Spleen (tissue), 11 donors: ENCODE measurements at regions not wholly inside any gene's neighbourhood (a gene's known extent, or its start where the extent isn't known, plus 50 kb on each side); places are given as distances from the start of the nearest gene placed in this dataset.

Experiments
- DNase-seq: peaks from one replicate; pipeline ENCODE4 v3.0.0-alpha.2; 2020
- H3K27ac ChIP-seq, 8 donors: fragments of 200-600 bp; sonication (generic) in 7 of 8; 1 replicate in 4 of 8; 2 replicates in 4 of 8; pipeline versions ENCODE4 v1.5.0 to v1.8.0; 2016 to 2021; ENCODE audit warnings: inconsistent platforms in 4 of 8, mild to moderate bottlenecking in 4 of 8, moderate library complexity in 1 of 8
- H3K27me3 ChIP-seq, 7 donors: fragments of 200-600 bp; sonication (generic) in 6 of 7; replicated peaks in 1 of 7; 1 replicate in 4 of 7; 2 replicates in 3 of 7; pipeline versions ENCODE4 v1.5.0 to v1.8.0; 2016 to 2021; ENCODE audit warnings: inconsistent platforms in 3 of 7, mild to moderate bottlenecking in 1 of 7
- H3K36me3 ChIP-seq, 6 donors: fragments of 200-600 bp; sonication (generic) in 5 of 6; 1 replicate in 4 of 6; 2 replicates in 2 of 6; pipeline versions ENCODE4 v1.5.0 to v1.8.0; 2016 to 2021; ENCODE audit warnings: inconsistent platforms in 2 of 6
- H3K4me1 ChIP-seq, 6 donors: fragments of 200-600 bp; sonication (generic) in 5 of 6; 1 replicate in 3 of 6; 2 replicates in 3 of 6; pipeline versions ENCODE4 v1.5.0 to v1.8.0; 2016 to 2021; ENCODE audit warnings: inconsistent platforms in 3 of 6
- H3K4me3 ChIP-seq, 8 donors: fragments of 200-600 bp; sonication (generic) in 7 of 8; 1 replicate in 4 of 8; 2 replicates in 4 of 8; pipeline versions ENCODE4 v1.5.0 to v1.8.0; 2016 to 2021; ENCODE audit warnings: inconsistent platforms in 4 of 8, mild to moderate bottlenecking in 4 of 8, moderate library complexity in 2 of 8
- H3K9me3 ChIP-seq, 8 donors: fragments of 200-600 bp; sonication (generic) in 7 of 8; 1 replicate in 4 of 8; 2 replicates in 4 of 8; pipeline versions ENCODE4 v1.5.0 to v1.8.0; 2016 to 2021; ENCODE audit warnings: inconsistent platforms in 4 of 8
- CTCF ChIP-seq, 11 experiments: fragments of 200-600 bp in 7 of 11; fragments of 450-650 bp in 4 of 11; sonication (generic) in 4 of 11; IDR thresholded peaks in 8 of 11; conservative IDR thresholded peaks in 3 of 11; 1 replicate in 7 of 11; 2 replicates in 4 of 11; pipeline versions ENCODE4 v1.4.0 to v1.8.0; 2016 to 2021; ENCODE audit warnings: antibody characterized with exemption in 11 of 11, inconsistent platforms in 4 of 11, mild to moderate bottlenecking in 1 of 11
- POLR2A ChIP-seq, 3 donors: fragments of 450-650 bp; IDR thresholded peaks; one replicate each; pipeline ENCODE4 v1.5.1; 2017; ENCODE audit warnings: antibody characterized with exemption in 3 of 3, mild to moderate bottlenecking in 1 of 3
- POLR2AphosphoS5 ChIP-seq, 3 donors: sonication (generic); formaldehyde crosslinking; IDR thresholded peaks; one replicate each; pipeline ENCODE4 v1.5.1; 2017; ENCODE audit warnings: antibody characterized with exemption in 3 of 3
- WGBS, 5 donors: extraction: QIAGEN DNeasy Blood & Tissue Kit in 3 of 5; methylation state at CpG; one replicate each; pipeline versions ENCODE4 v1.1.5 to v1.1.7; 2013 to 2018; 5-methylcytosine and 5-hydroxymethylcytosine counted together
- intact Hi-C: fragments of 100-400 bp; cut with DNase I; formaldehyde crosslinking; loops from one replicate; pipeline ENCODE4 v1.15.0; 2023; ENCODE audit warnings: low total_unique reads
- donor health status: healthy with polysubstance abuse.
- donor health status: DM: no; HTN: no; CAD: no; lungs with moderate emphysema.
- donor health status: DM: no; HTN: no; CAD: no.
- donor health status: Bipolar disorder and iron deficiency.
- donor health status: healthy.
- donor health status: DM: no; HTN: no; CAD: no.
- donor health status: DM: yes; HTN: yes; CAD: no.

GRCh38 chr6:86857783-86858182, 79.5 kb upstream of the HTR1E start:
- H3K4me1 ChIP-seq: no peaks in the 10 kb centered on the region
- TF ChIP-seq POLR2A (IDR thresholded peaks at IDR 0.05) (no peak), POLR2AphosphoS5 (IDR thresholded peaks at IDR 0.05) (no peak), CTCF (IDR thresholded peaks at IDR 0.05 in 8 of 11, conservative IDR thresholded peaks at IDR 0.05 in 3 of 11) (no peak)
- intact Hi-C loops: no loop called here
- H3K36me3 ChIP-seq: no peaks in the 10 kb centered on the region
- WGBS, 5 donors: 74 to 83% (median 75%) methylated on average over 2 of the region's 2 CpGs
- no peaks in the 10 kb centered on the region for H3K9me3 ChIP-seq
- H3K27me3 ChIP-seq: peaks cover 0 to 3% (median 0%) of the 10 kb centered on the region in 7 donors
- no peak overlapping the region for H3K27ac ChIP-seq
- H3K4me3 ChIP-seq: no peak overlapping the region
- no peak for DNase-seq

- intact Hi-C loops: no loop called here
- H3K4me3 ChIP-seq: no peak overlapping the region
These were observed 80.3 kb upstream of the HTR1E start for GRCh38 chr6:86856937-86857563.

GRCh38 chr6:86856379-86856778, 80.9 kb upstream of the HTR1E start:
- no peak for TF ChIP-seq POLR2A (IDR thresholded peaks at IDR 0.05)
- no peak for TF ChIP-seq CTCF (IDR thresholded peaks at IDR 0.05 in 8 of 11, conservative IDR thresholded peaks at IDR 0.05 in 3 of 11)
- TF ChIP-seq POLR2AphosphoS5 (IDR thresholded peaks at IDR 0.05): no peak
- Histone ChIP-seq H3K4me3 (no peak overlapping the region), H3K9me3 (no peaks in the 10 kb centered on the region), H3K4me1 (no peaks in the 10 kb centered on the region), H3K27ac (no peak overlapping the region), H3K27me3 (peaks cover 0 to 3% (median 0%) of the 10 kb centered on the region in 7 donors), H3K36me3 (no peaks in the 10 kb centered on the region)
- no peak for DNase-seq
- intact Hi-C loops: no loop called here

More at GRCh38 chr6:86856937-86857563, 80.3 kb upstream of the HTR1E start:
- no peak overlapping the region for H3K27ac ChIP-seq
- peaks cover 0 to 3% (median 0%) of the 10 kb centered on the region in 7 donors for H3K27me3 ChIP-seq
- no peaks in the 10 kb centered on the region for H3K9me3 ChIP-seq
- no peak for DNase-seq
- TF ChIP-seq CTCF (IDR thresholded peaks at IDR 0.05 in 8 of 11, conservative IDR thresholded peaks at IDR 0.05 in 3 of 11): peak in 8 of 11 experiments; percentile 22 to 64 (median 54)
- TF ChIP-seq POLR2A (IDR thresholded peaks at IDR 0.05): no peak
- no peak for TF ChIP-seq POLR2AphosphoS5 (IDR thresholded peaks at IDR 0.05)
- no peaks in the 10 kb centered on the region for H3K4me1 ChIP-seq
- WGBS, 5 donors: 18 to 30% (median 20%) methylated on average over 3 of the region's 3 CpGs
- H3K36me3 ChIP-seq: no peaks in the 10 kb centered on the region

- Histone ChIP-seq H3K4me3 (no peak overlapping the region), H3K36me3 (no peaks in the 10 kb centered on the region), H3K27me3 (peaks cover 0 to 4% (median 0%) of the 10 kb centered on the region in 7 donors), H3K9me3 (no peaks in the 10 kb centered on the region), H3K27ac (no peak overlapping the region), H3K4me1 (no peaks in the 10 kb centered on the region)
- intact Hi-C loops: no loop called here
- no peak for TF ChIP-seq POLR2A (IDR thresholded peaks at IDR 0.05)
- TF ChIP-seq CTCF (IDR thresholded peaks at IDR 0.05 in 8 of 11, conservative IDR thresholded peaks at IDR 0.05 in 3 of 11): no peak
- no peak for TF ChIP-seq POLR2AphosphoS5 (IDR thresholded peaks at IDR 0.05)
- no peak for DNase-seq
These were observed 88.3 kb upstream of the HTR1E start for GRCh38 chr6:86848986-86849385.
